Muscle of arm (tissue), 1 donor: ENCODE measurements at regions not wholly inside any gene's neighbourhood (a gene's known extent, or its start where the extent isn't known, plus 50 kb on each side); places are given as distances from the start of the nearest gene placed in this dataset.

ENCODE experiments used
- DNase-seq: peaks from one replicate; pipeline ENCODE4 v3.0.0-alpha.2; 2013

DNA sequence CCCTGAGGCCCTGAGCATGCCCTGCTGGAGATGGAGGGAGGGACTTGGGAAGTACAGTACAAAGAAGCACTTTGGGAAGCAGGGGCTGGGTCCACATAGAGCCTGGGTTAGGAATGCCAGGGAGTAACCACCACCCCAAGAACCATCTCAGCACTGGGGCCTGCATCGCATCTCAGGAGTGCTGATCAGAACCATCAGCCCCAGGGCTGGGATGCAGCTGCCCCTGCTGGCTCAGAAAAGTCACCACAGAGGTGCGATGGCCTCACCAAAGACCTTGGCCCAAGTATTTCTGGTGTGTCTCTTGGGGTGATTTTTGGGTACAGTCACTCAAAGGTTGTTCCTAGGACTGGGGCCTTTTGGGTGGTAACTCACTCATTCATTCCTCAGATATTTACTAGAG, 236.8 kb upstream of the MVB12B start:
- DNase-seq, result no peak

DNA sequence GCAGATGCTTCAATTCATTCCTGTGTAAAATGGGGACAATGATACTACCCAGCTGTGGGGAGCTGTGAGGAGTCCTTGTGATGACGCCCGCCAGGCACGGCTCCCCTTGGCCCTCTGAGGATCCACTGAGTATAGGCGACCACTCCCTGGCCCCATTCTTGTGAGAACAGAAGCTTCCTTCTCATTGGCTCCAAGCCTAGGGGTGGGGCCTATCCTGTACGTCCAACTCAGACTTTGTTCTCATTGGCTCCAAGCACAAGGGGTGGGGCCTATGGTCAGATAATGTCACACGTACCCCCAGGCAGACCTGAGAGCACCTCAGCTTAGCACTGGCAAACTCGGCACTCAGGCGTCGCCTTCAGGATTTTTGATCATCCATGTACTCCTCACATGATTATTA, 232.9 kb upstream of the MVB12B start:
- no peak for DNase-seq

DNA sequence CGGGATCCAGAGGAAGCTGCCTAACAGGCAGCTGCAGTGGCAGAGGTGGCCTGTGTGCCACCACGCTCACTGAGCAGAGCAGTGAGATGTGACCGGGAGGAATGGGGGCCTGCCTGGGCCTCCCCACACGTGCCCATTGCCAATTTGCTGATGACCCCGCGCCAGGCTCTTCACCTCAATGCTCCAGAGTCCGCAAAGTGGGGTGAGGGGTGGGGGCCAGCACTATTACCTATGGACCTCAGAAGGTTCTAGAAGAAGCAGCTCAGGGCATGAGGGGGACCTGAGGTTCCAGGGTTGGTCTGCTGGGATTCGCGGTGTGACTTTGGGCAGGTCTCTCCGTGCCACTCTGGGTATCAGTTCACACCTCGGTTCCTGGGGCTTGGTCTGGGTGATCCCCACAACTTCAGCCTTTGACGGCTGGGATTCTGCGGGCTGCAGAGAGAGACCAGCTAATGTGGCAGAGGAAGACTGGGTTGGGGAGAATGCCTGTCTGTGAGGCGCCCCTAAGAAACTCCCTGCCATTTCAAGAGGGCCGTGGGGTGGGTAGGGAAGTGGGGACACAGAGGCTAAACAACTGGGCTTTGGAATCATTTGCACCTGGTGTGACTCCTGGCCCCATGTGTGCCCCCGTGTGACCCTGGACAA, 231.0 kb upstream of the MVB12B start:
- DNase-seq, result no peak

DNA sequence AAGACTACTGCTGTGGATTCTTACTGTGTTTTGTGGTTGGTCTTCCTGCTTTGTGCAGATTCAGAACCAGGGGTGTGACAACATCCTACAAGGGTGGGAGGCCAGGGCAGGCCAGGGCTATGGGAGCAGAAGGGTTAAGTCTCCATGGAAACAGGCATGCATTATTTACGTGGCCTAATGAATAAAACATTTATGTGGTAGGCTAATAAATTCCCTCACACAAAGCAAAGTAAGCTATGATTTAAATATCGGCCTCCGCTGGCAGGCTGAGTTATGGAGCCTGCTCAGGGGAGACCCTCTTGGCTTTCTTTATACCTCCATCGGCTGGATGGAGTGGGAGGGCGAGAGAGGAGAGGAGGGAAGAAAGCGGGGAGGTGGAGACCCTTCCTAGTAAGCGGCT, 230.3 kb upstream of the MVB12B start:
- DNase-seq, result no peak

- DNase-seq, result peak; percentile 10
Observed at GRCh38 chr9:126097679-126098078, 228.9 kb upstream of the MVB12B start.

GRCh38 chr9:126106404-126106803, 220.2 kb upstream of the MVB12B start:
- DNase-seq, result no peak

- no peak for DNase-seq
Observed at GRCh38 chr9:126107693-126108092, 218.9 kb upstream of the MVB12B start.

DNA sequence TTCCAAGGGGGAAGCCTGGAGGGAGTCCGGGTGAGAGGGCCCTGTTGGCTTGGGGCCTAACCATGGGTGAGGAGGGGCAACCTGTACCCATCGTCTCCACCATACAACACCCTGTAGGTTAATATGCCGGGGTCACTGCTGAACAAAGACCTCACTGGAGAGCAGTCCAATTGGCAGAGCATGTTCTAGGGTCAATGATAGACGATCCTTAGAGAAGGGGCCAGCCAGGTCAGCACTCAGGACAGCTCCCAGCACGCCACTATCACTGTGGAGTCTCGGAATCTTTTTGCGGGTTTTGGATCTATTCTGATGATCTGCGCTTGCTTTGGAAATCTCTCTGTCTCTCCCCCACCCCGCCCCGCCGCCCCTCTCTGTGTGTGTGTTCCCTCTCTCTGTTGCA, 218.4 kb upstream of the MVB12B start:
- peak; percentile 7 for DNase-seq

DNA sequence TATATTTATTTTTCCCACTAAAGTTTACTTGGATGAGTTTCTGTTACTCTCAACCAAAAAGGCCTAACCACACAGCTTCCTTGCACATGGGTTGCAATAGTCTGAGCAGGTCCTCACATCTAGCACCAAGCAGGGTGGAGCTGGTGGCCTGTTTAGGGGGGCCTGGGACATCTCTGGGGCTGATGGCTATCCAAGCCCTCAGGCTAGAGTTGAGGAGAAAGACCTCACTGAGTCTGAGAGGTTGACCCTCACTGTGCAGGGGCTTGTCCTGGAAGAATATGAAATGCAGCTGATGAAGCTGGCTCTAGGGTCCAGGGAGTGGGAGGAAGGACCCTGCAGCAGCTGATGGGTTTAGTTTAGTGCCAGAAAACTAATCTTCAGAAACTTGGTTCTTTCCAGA, 217.1 kb upstream of the MVB12B start:
- no peak for DNase-seq

DNA sequence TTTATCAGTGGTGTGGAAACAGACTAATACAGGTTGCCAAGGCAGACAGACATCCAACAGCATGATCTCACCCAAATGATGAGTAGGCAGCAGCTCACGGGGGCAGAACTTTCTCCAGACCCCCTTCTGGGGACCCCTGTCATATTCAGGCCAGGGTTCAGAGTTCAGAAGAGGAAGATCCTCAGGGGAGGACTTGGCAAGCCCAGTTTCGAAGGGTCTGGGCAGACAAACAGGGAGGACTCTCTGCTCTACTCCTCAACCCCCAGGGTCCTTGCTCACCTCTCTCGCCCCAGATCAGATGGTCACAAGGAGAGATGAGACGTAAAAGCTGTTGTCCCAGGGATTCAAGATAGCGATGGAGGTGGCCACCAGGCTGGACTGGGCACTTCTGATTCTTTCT, 215.1 kb upstream of the MVB12B start:
- no peak for DNase-seq

GRCh38 chr9:126112135-126112720, 214.4 kb upstream of the MVB12B start:
- no peak for DNase-seq

DNA sequence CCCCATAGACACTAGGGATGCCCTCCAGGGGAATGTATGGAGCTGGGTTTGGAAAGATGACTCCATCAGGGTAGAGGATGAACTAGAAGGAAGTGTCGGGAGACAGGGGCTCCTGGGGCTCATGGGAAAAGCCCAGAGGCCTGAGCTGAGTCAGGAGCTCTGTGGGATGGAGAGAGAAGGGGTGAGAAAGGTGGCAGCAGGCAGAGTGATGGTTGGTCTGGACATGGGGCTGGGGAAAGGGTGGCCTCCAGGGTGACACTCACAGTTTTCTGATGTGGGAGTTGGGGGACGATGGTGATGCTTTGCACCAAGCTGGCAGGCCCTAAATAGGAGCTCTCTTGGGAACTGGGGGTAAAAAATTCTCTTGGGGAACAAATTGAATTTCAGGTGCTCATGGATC, 213.5 kb upstream of the MVB12B start:
- no peak for DNase-seq

DNA sequence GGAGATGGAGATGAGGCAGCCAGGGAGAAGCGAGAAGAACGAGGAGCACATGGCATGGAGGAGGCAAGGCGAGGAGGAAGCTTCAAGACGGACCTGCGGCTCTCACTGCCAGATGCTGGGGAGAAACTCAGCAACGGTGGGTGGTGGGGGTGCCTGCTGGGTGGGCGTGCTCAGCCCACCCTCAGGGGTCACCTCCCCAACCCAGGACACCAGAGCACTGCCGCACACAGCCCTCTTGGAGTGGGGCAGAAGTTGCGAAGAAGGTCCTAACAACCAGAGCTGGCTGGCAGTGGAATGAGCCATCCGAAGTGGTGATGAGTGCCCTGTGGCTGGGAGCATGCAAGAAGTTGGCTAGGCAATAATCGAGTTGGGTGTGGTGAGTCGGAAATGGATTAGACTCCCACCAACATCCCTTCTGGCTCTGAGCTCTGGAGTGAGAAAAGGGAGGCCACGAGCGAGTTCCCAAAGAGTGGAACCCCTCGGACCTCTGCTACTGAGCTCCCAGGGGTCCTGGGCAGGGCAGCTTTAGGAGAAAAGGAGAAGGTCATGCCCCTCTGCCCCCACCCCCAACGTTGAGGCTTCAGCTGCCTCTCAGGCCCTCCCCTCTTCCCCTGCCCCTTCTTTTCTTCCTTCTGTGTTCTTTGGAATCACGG, 212.7 kb upstream of the MVB12B start:
- no peak for DNase-seq

DNA sequence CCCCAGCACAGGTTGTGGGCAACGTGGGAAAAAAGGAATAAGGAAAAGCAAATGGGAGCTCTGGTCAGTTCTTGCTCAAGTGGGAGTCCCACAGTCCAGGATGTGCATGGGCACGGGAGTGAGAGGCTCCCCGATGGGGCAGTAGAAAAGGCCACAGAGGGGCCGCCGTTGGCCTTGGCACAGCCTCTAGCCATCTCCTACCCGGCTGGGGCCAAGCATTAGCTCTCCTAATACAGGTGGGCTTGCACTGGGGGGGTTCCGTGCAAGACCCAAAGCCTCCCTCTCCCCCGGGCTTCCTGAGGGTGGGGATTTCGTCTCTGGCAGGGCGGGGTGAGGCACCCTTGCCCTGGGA, 212.2 kb upstream of the MVB12B start:
- DNase-seq, result no peak

GRCh38 chr9:126114850-126115460, 211.7 kb upstream of the MVB12B start:
- no peak for DNase-seq

- DNase-seq, result no peak
Observed at GRCh38 chr9:126116351-126117157, 210.1 kb upstream of the MVB12B start.

DNA sequence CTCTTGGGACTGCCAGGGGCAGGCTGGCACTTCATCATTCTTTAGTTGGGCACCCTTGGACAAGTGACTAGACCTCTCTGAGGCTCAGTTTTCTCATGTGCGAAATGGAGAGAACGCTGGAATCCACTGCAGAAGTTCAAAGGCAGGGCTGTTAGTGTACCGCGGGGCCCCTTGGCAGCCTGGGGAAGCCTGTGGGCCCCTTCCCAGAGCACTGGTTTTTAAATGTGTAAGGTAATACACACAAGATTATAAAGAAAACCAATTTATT, 209.5 kb upstream of the MVB12B start:
- DNase-seq, result no peak

DNA sequence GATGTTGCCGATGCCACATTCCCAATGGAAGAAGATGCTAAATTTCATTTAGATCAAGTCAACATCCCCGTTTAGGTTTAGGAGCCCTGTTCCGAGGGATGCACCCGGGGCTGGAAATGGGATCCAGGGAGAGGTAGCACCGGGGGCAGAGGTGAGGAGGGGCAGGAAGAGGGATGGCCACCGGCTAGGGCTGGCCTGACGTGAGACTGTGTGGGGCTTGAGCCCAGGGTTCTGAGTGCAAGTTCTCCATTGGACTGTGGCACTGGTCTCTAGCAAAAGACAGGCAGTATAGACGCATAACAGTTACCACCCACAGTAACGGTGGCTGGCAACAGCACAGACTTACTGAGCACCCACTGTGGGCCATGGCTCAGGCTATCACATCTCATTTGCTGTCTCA, 209.0 kb upstream of the MVB12B start:
- no peak for DNase-seq

DNA sequence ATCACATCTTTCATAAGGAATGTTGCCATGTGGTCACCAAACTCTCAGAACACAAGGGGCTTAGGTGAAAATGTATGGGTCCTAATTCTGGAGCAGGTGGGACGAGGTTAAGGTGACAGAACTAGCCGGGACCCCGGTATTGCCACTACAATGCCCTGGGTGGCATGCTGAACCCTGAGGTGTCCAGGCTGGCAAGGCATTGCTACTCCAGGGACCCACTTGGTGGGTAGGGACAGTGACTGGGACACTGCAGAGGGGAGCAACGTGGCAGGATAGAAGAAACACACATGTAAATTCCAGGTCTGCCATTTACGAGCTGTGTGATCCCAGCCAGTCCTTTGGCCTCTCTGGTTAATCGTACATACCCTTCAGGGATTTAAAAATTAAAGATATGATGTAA, 206.9 kb upstream of the MVB12B start:
- no peak for DNase-seq

GRCh38 chr9:126122901-126123616, 203.6 kb upstream of the MVB12B start:
- no peak for DNase-seq

GRCh38 chr9:126123927-126124326, 202.7 kb upstream of the MVB12B start:
- DNase-seq, result no peak

- DNase-seq, result no peak
Observed at GRCh38 chr9:126125177-126125576, 201.5 kb upstream of the MVB12B start.
